ENCODE measurements at regions not wholly inside any gene's neighbourhood (a gene's known extent, or its start where the extent isn't known, plus 50 kb on each side); places are given as distances from the start of the nearest gene placed in this dataset.

DNA sequence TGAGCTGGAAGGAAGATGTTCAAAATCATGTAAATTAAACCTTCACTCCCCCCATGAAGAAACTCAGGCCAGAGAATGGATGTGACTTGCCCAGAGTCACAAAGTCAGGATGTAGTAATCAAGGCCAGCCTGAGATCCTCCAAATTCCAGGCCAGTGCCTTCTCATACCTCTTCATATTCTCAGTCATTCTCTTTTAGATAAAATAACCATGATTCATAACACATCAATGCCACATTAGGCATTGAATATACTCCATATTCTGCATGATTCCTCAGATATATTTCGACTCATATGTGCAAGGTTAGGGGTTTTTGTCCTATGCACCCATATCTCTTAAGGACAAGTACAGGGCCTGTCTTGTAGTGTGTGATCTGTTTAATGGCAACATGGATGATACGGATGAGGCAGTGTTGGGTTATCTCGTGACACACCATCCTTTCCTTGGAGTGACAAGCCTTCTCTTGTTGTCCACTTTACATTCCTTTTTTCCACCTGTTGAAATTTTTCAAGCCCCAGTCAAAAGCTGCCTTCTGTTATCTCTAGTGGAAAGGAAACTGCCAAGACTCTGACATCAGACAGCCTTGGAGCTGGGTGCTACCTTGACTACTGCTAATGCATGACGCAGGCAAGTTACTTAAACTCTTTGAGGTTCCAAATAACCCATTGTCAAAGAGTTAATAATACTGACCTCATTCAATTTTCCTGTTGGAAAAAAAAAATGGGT lies 227.5 kb upstream of the NR4A3 start:
- TF ChIP-seq, protein P1, sequence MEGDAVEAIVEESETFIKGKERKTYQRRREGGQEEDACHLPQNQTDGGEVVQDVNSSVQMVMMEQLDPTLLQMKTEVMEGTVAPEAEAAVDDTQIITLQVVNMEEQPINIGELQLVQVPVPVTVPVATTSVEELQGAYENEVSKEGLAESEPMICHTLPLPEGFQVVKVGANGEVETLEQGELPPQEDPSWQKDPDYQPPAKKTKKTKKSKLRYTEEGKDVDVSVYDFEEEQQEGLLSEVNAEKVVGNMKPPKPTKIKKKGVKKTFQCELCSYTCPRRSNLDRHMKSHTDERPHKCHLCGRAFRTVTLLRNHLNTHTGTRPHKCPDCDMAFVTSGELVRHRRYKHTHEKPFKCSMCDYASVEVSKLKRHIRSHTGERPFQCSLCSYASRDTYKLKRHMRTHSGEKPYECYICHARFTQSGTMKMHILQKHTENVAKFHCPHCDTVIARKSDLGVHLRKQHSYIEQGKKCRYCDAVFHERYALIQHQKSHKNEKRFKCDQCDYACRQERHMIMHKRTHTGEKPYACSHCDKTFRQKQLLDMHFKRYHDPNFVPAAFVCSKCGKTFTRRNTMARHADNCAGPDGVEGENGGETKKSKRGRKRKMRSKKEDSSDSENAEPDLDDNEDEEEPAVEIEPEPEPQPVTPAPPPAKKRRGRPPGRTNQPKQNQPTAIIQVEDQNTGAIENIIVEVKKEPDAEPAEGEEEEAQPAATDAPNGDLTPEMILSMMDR (IDR thresholded peaks at IDR 0.05) = no peak
- TF ChIP-seq POLR2A (IDR thresholded peaks at IDR 0.05) (no peak), POLR2AphosphoS5 (IDR thresholded peaks at IDR 0.05) (no peak)
